ENCODE measurements at regions not wholly inside any gene's neighbourhood (a gene's known extent, or its start where the extent isn't known, plus 50 kb on each side); places are given as distances from the start of the nearest gene placed in this dataset.

DNA sequence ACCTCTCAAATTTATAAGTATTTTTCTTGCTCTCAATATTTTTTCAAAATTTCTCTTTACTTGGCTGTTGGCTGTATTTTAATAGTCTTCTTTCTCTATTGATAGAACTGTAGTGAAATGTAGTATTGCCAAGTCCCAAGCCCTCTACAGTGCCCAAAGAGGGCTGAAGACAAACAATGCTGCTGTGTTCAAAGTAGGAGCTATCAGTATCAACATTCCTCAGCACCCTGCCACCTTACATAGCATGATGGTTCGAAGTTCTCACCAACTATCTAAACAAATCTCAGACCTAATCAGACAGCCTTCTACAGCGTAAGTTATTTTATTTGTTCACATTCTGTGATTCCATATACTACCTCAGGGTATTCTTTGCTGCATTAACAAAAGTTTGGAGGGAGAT, 99.1 kb upstream of the ADAD1 start:
- Histone ChIP-seq H3K36me3 (no peaks in the 10 kb centered on the region; the same call in none of the 2 replicates), H3K9me3 (no peaks in the 10 kb centered on the region), H3K27me3 (no peaks in the 10 kb centered on the region), H3K4me3 (no peak overlapping the region)
- no peak for DNase-seq

- peaks cover 9% of the 10 kb centered on the region for H3K36me3 ChIP-seq
- H3K4me3 ChIP-seq, result no peak overlapping the region
- H3K27me3 ChIP-seq, result no peaks in the 10 kb centered on the region
- DNase-seq, result peak; percentile 6
- H3K9me3 ChIP-seq, result no peaks in the 10 kb centered on the region
These were observed 93.5 kb upstream of the ADAD1 start for GRCh38 chr4:122285285-122285684.

GRCh38 chr4:122293374-122294365, 85.1 kb upstream of the ADAD1 start:
- Histone ChIP-seq H3K9me3 (no peaks in the 10 kb centered on the region), H3K27me3 (no peaks in the 10 kb centered on the region), H3K36me3 (peaks cover 12% of the 10 kb centered on the region), H3K4me3 (no peak overlapping the region)
- DNase-seq, result no peak

GRCh38 chr4:122297694-122298093, 81.1 kb upstream of the ADAD1 start:
- Histone ChIP-seq H3K9me3 (no peaks in the 10 kb centered on the region), H3K36me3 (peaks cover 7% of the 10 kb centered on the region), H3K27me3 (no peaks in the 10 kb centered on the region), H3K4me3 (no peak overlapping the region)
- no peak for DNase-seq

DNA sequence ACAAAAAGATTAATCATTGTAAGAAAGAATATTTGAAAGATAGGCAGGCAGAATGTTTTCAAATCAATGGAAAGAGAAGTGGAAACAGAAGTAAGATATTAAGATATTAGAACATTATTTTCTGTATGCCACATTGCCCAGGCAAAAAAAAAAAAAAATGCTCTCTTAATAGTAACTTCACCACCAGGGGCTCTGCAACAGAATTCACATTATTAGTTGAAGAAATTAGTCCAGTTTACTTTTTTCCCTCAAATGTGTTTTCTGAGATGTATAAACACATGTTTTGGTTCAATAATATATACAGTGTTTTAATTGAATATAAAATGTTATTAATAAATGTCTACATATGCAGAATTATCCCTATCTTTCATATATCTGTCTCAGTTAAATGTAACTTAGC, 78.0 kb upstream of the ADAD1 start:
- no peaks in the 10 kb centered on the region for H3K27me3 ChIP-seq
- no peak for DNase-seq

GRCh38 chr4:122305853-122306252, 73.0 kb upstream of the ADAD1 start:
- no peak for DNase-seq
- Histone ChIP-seq H3K9me3 (no peaks in the 10 kb centered on the region), H3K36me3 (peaks cover 9% of the 10 kb centered on the region)

More for the DNA sequence above, 78.0 kb upstream of the ADAD1 start:
- H3K4me3 ChIP-seq, result no peak overlapping the region
- H3K36me3 ChIP-seq, result peaks cover 2% of the 10 kb centered on the region
- H3K9me3 ChIP-seq, result no peaks in the 10 kb centered on the region

DNA sequence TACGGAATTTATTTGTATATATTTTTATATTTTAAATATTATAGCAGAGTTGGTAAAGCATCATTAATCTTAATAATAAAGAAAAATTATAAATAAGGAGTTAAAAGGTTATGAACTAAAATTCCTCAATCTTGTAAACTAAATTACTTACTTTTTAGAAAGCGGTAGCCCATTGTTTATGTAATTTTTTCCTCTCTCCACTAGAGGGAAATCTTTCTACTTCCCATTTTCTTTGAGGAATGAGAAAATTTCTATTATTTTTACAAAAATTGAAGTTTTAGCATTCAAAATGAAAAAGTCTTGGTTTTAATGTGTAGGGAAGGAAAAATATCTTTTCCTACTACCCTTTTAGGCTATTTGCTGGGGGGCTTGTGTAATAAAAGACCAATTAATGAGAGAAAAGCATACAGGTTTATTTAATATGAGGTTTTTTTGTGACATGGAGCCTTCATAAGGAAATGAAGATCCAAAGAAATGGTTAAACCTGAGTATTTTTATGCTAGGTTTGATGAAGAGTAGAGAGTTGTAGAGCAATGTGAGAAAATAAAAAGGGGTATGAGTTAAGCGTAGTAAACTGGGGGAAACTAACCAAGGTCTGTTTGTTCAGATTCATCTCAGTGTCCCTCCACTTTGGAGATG, 68.7 kb upstream of the ADAD1 start:
- no peaks in the 10 kb centered on the region for H3K27me3 ChIP-seq
- H3K36me3 ChIP-seq, result peaks cover 6% of the 10 kb centered on the region
- DNase-seq, result no peak
- no peak overlapping the region for H3K4me3 ChIP-seq
- no peaks in the 10 kb centered on the region for H3K9me3 ChIP-seq

More at GRCh38 chr4:122305853-122306252, 73.0 kb upstream of the ADAD1 start:
- Histone ChIP-seq H3K27me3 (no peaks in the 10 kb centered on the region), H3K4me3 (no peak overlapping the region)

- Histone ChIP-seq H3K27me3 (no peaks in the 10 kb centered on the region), H3K4me3 (no peak overlapping the region), H3K36me3 (peaks cover 13% of the 10 kb centered on the region), H3K9me3 (no peaks in the 10 kb centered on the region)
- no peak for DNase-seq
These were observed 65.7 kb upstream of the ADAD1 start for GRCh38 chr4:122313006-122313646.

GRCh38 chr4:122326908-122327307, 51.9 kb upstream of the ADAD1 start:
- Histone ChIP-seq H3K4me3 (no peak overlapping the region), H3K36me3 (peaks cover 2% of the 10 kb centered on the region; the same call in 1 of the 2 replicates), H3K27me3 (no peaks in the 10 kb centered on the region), H3K9me3 (no peaks in the 10 kb centered on the region)
- DNase-seq, result no peak

DNA sequence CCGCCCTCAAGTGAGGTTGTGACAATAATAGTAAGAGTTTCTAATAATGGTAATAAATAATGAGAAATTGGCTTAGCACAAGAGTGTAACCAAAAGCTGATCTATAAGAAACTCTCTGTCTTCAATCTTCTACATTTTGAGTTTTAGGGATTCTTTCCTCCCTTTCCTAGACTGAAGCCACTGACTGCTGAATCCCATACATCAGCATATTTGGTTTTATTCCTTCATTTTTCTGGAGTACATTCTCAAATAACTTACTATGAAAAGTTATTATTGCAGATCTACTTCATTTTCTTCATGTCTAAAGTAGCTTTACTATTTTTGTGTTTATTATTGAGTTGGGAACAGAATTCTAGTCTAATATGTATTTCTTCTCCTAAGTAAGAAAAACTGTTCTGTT, 49.9 kb upstream of the ADAD1 start:
- Histone ChIP-seq H3K27me3 (no peaks in the 10 kb centered on the region), H3K9me3 (no peaks in the 10 kb centered on the region), H3K4me3 (no peak overlapping the region), H3K36me3 (peaks cover 2% of the 10 kb centered on the region)
- no peak for DNase-seq

Measured in MG63 (cell line).